Muscle of arm (tissue), 1 donor: ENCODE measurements at regions not wholly inside any gene's neighbourhood (a gene's known extent, or its start where the extent isn't known, plus 50 kb on each side); places are given as distances from the start of the nearest gene placed in this dataset.
"Not testable (repeated sequence)": the region's sequence is repeated elsewhere in the genome, so short reads cannot be mapped to it uniquely, and the experiment has no call there.

ENCODE experiments used
- DNase-seq: peaks from one replicate; pipeline ENCODE4 v3.0.0-alpha.2; 2013

DNA sequence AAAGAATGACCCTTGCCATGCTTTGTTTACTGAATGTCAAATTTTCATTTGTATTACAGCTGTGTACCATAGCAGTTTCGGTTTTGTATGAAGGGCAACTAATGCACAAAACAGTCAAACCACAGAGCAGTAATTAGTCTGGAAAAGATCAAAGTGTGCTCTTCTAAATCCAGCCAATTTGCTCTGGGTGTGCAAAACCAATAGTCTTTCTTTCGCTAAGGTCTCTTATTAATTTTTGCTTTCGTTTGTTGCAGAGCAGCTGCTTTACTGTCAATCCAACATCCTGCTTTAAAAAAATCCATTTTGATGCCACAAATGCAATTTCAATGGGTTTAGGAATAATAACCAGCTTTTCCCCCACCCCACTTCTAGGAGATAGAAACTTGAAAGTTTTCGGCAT is 114.2 kb downstream of the BRMS1L start:
- DNase-seq = no peak

DNA sequence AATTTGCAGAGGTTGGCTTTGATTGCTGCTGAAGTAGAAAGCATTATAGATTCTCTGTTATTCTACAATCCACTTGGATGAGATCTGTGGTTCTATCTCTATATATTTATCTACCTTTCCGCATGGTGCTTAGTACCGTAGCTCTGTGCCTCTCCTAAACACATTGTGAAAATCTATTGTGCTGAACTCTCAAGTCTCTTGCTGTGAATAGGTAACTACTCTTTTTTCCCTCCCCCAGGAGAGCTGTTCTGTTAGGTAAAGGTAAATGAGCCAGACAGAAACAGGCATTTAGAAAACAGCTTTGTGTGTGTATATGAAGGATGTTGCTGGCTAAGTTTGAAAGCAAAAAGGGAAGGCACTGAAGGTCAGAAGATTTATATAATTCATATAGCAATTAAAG is 112.6 kb downstream of the BRMS1L start:
- DNase-seq = no peak

DNA sequence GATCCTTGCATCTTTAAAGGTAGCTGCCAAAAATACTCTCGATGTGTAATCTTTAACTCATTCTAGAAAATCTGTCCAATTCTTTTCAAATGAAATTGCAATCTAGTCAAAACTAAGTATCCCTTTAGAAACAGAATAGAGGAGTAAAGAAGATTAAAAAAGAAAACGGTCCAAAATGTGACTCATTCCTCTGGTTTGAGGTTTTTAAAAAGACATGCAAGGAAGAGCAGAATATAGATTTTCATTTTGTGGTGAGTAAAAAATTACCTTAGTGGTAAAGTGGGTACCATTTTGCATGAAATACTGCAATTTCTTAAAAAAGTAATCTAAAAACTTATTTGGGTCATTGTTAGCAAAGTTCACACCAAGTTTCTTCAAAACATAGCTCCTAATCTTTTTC is 108.4 kb downstream of the BRMS1L start:
- no peak for DNase-seq

DNA sequence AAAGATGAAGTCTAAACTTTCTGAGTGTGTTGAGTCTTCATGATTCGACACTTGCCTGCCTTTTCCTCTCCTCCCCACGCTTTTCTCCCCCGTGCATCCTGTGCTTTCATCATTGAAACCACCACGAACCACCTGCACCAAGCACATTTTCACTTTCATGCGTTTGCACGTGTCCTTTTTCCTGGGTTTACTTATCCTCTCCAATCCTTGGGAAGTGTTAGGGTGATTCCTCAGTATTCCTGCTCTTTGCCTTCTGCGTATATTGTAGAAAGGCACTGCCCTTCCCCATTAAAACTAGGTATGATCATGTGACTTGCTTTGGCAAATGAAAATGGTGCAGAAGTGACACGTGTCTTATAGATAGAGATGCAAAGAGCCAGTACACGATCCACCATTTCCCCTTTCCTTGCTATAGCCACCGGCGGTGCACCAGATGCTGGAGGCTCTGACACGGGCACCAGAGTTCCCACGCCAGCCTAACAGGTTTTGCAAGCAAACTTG is 106.6 kb downstream of the BRMS1L start:
- no peak for DNase-seq

DNA sequence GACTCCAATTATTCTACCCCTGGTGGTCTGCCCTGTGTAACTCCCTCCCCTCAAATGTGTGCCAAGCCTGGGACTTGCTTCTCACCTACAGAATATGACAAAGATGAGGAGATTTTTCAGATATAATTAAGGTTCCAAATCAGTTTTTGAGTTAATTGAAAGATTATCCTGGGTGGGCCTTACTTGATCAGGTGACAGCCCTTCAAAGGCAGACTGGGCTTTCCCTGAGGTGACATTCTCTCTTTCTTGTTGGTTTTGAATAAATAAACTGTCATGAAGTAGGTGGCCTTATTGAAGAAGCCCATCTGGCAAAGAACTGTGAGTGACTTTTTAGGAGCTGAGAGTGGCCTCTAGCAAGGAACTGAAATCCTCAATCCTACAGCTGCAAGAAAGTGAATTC is 106.0 kb downstream of the BRMS1L start:
- DNase-seq = no peak

DNA sequence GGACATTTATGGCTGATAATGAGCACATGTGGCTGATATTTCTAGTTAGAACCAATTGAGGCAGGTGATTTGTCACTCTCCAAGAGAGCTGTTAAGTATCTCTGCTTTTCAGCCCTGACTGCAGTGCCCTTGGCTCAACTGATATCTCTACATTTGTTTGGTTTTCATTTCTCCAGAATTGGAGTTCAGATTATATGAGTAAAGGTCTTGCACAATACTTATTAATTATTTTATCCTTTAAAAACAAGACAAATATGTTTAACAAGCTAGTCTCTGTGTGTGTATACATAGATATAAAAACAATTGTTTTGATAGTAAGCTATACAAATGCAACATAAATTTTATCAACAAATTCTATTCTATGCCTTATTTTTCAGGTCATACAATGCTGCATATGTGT is 105.2 kb downstream of the BRMS1L start:
- no peak for DNase-seq

DNA sequence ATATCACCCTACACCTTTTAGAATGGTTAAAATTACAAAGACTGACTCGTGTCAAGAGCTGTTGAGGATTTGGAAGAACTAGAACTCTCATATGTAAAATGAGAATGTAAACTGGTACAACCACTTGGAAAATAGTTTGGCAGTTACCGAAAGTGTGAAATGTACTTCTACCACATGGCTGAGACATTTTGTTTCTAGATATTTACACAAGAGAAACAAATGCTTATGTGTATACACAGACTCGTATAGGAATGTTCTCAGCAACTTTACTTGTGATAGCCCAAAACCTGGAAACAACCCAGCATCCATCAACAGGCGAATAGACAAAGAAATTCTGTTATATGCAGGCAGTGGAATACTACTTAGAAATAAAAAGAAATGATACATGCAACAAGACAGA is 103.0 kb downstream of the BRMS1L start:
- no peak for DNase-seq

DNA sequence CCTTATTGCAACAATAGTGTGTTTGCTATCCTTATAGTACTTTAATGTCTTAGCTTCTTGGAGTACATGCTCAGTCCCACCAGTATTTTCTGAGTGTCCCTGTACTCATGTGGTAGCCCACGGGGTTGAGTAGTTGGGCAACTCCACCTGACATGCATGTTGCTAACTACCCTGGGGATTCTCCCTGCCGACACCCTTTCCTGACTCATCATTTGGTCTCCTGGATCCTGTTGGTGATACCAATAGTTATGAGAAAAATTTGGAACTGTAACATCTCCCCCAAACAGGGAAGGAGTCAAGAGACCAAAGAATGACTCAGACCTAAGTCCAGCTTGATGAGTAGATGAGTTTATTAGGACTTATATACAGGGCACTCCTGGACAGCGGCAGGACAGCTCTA is 101.6 kb downstream of the BRMS1L start:
- DNase-seq = no peak

DNA sequence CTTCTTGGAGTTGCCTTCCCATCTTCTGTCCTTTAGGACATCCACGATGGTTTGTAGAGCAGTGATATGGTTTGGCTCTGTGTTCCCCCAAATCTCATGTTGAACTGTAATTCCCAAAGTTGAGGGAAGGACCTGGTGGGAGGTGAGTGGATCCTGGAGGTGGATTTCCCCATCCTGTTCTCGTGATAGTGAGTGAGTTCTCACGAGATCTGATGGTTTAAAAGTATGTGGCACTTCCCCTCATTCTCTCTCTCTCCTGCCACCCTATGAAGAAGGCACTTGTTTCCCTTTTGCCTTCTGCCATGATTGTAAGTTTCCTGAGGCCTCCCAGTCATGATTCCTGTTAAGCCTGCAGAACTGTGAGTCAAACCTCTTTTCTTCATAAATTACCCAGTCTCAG is 99.2 kb downstream of the BRMS1L start:
- no peak for DNase-seq

DNA sequence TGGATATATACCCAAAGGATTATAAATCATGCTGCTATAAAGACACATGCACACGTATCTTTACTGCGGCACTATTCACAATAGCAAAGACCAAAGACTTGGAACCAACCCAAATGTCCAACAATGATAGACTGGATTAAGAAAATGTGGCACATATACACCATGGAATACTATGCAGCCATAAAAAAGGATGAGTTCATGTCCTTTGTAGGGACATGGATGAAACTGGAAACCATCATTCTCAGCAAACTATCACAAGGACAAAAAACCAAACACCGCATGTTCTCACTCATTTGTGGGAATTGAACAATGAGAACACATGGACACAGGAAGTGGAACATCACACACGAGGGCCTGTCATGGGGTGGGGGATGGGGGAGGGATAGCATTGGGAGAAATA is 96.5 kb downstream of the BRMS1L start:
- DNase-seq = not testable (repeated sequence)

DNA sequence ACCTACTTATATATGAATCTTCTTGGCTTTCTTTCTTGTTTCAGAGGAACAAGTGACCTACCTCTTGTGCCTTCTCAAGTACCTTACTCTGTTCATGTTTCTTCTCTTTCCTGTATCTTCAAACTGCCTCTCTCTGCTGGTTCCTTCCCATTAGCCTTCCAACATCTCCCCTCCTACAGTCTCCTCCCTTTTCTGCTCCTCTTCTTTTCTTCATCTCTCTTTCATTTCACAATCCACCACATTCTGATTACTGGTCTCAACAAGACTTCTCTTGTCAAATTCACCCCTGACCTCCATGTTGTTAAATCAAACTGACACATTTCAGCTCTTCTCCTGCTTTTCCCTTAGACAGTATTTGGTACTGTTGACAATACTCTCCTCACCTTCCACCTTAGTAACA is 95.6 kb downstream of the BRMS1L start:
- no peak for DNase-seq
